HG03039 (cell line): ENCODE measurements at regions not wholly inside any gene's neighbourhood (a gene's known extent, or its start where the extent isn't known, plus 50 kb on each side); places are given as distances from the start of the nearest gene placed in this dataset.

Experiments
- ATAC-seq: cut with Tn5 transposase; IDR thresholded peaks from one replicate; pipeline ENCODE4 v1.9.1; 2021; ENCODE audit warnings: mild to moderate bottlenecking, moderate library complexity; ENCODE audit not compliant: unreplicated experiment

DNA sequence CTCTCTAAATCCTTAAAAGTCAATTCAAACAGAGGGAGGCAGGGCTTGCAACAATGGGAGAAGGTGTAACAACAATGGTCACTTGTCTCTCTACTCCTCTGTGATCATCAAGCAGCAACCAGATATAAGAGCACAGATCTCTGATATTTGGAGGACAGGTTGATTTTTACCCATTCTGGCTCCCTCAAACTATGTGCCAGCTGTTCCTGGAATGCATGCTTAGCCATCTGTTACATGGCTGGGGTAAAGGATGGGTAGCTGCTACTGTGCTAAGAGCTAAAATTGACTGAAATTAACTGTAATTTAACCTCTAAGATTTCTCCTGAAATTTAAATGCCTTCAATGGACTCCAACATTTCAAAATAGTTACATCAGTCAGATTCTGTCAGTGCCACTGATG lies 1459.9 kb downstream of the PCDH7 start:
- no peak for ATAC-seq

DNA sequence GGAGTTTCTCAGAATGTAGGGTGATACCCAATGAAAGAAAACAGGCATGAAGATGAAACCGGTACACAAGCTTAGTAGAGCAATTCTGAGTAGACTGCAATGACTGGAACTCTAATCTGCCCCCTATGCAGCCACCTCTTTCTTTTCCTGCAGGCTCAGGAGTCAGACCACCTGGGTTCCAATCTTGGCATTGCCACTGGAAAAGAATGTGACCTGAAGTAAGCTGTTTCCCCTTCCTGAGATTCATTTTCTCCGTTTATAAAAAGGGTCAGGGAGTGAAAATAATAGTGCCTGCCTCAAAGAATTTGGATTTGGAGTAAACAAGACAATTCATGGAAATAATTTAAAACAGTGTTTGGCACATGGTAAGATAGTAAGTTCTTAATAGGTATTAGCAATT lies 1464.0 kb downstream of the PCDH7 start:
- no peak for ATAC-seq

DNA sequence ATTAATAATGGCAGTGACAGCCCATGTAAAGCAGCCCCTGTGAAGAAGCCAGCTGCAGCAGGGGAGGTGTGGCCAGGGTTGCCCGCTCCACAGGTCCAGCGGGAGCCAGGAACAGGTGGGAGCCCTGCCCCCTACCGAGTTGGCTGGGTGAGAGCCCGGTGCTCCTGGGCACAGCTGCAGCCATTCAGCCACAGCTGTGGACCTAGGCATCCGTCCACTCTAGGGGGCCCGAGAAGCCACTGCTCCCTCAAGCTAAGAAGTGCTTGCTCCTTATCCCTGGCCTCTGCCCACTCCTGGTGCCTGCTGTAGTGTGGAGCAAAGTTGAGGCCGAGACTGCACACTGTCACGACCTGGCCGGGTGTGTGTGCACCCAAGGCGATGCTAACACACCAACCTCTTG lies 1469.0 kb downstream of the PCDH7 start:
- ATAC-seq = no peak

DNA sequence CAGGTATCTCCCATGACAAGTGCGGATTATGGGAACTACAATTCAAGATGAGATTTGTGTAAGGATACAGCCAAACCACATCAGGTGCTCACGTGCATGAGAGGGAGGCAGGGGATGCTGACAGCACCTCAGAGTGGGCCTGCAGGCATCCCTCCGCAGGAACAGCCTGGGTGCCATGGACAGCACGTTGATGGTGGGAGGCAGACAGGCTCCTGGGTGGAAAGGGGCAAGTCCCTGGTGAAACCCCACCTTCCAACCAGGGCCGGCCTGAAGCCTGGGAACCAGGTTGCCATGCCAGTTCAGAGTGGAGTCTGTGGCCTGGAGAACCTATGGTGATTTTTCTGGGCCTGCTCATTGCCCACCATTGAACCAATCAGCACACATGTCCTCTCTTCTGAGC lies 1469.6 kb downstream of the PCDH7 start:
- no peak for ATAC-seq

DNA sequence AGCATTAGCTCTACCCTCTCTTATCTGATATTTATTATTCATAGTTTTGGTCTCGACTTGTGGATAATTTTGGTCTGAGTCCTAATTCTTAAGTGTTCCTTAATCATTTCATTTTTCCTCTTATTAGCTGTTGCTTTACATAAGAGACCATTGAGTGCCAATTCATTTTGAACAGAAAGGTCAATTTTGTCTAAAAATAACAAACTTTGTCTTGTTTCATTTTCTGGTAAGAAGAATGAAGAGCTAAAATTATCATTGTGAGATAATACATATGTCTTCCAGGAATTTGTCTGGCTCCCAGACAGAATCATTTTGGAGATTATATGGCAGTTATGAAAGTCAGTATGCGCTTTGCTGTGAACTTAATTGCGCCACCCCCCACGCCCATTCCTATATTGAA lies 1471.8 kb downstream of the PCDH7 start:
- no peak for ATAC-seq

DNA sequence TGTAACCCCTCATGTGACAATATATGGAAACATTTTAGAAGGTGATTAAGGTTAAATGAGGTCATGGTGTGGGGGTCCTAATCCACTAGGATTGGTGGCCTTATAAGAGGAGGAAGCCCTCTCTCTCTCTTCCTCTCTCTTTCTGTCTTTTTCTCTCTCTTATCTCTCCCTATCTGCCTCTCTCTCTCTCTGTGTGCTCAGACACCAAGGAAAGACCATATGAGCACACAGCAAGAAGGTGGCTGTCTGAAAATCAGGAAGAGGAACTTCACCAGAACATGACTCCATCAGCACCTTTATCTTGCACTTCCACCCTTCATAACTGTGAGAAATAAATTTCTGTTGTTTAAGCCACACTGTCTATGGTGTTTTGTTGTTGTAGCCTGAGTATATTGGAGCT lies 1472.2 kb downstream of the PCDH7 start:
- no peak for ATAC-seq

DNA sequence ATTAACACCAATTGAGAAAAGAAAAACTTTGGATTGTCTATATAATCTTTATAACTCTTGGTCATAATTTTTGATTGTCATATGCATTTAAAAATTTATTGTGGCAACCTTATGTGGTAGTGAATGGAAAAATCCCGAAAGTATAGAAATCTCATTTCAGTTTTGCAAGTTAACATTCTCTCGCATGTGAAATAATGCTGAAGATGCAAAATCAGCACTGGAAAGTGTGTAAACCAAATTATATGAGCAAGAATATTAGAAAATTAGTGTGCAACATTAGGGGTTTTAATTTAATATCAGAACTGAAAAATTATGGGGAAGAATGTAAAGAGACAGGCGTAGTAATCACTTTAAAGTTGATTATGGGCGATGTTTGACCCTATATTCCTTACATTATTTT lies 1472.8 kb downstream of the PCDH7 start:
- no peak for ATAC-seq

DNA sequence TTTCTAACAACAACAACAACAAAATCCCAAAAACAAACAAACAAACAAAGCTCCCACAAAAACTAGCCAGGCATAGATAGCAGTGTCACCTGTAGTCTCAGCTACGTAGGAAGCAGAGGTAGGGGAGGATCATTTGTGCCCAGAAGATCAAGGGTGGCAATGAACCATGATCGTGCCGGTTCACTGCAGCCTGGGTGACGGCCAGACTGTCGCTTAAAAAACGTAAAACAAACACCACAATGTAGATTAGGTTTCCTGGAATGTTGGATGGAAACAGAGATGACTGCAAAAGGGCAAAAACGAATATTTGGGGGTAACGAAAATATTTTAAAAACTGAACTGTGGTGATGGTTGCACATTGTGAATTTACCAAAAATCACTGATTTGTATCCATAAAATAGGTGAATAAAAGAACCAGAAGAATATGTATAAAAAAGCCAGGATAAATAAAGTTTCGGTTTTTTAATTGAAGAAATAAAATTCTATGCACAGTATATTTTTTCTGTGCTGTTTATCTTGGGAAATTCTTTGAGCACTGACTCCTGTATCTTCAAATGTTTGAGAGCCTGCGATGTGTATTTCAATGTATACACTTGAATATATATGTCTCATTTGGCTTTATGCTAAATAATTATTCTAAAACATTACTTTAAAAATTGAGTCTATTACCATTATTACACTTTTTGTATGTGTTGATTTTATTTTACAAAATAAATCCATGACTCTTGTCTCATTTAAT lies 1477.0 kb downstream of the PCDH7 start:
- no peak for ATAC-seq

DNA sequence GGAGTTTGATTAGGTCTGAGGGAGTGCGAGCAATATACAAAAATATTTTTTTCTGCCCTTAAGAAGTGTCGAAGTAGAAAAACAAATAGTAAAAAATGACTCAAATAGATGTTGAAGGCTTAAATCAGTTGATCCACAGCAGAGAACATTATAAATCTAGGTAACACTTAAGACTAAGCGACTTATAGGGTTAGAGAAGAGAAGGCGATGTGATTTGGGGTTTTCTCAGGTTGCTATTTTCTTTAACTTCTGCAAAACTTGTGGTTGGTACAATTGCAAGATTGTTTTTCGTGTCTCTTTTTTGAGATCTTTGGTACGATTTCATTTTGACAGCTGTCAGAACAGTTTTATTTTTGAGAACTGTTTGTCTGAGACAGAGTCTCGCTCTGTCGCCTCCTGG lies 1479.5 kb downstream of the PCDH7 start:
- no peak for ATAC-seq

DNA sequence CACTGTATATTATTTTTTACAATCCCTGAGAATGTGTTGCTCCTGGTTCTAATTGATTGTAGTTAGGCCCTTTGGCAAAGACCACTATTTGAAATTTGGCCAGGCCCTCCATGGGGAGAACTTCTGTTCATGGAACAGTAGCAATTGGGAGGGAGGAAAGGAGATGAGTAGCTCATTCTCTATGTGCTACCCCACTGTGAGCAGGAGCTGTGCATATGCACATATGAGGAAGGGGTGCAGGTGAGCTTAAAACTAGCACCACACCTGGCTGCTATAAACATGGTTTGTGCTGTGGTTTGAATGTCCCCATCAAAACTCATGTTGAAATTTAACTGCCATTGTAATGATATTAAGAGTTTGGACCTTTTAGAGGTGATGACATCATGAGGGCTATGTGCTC lies 1483.2 kb downstream of the PCDH7 start:
- ATAC-seq = no peak

DNA sequence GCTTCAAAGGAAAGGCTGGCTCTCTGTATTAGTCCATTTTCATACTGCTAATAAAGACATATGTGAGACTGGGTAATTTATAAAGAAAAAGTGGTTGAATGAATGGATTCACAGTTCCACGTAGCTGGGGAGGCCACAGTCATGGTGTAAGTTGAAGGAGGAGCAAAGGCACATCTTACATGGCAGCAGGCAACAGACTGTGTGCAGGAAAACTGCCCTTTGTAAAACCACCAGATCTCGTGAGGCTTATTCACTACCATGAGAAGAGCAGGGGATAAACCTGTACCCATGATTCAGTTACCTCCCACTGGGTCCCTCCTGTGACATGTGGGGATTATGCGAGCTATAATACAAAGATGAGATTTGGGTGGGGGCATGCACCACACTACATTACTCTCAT lies 1486.6 kb downstream of the PCDH7 start:
- ATAC-seq = no peak

DNA sequence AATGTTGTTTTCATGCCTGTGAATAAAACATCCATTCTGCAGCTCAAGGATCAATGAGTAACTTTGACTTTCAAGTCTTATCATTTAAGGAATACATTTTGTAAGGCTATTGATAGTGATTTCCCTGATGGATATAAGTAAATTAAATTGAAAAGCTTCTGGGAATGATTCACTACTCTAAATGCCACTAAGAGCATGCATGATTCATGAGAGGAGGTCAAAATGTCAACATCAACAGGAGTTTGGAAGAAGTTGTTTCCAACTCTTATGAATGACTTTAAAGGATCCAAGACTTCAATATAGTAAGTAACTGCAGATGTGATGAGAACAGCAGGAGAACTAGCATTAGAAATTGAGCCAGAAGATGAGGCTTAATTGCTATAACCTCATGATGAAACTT lies 1487.3 kb downstream of the PCDH7 start:
- ATAC-seq = no peak

DNA sequence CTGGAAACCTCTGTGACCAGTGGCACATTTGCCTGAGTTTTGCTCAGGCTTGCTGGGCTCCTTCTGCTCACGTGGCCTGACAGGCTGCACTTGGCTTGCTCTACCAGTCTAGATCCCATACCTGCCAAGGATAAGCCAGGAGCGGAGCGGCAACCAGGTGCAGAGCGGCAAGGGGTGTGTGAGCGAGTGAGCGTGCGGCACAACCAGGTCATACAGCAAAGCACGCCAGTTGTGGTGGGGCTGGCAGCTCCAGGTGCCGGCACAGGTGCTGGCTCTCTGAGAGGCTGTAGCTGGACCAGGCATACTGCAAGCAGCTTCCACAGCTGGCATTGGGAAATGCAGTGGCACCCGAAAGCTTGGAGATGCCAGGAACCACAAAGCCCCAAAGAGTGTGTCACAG lies 1495.1 kb downstream of the PCDH7 start:
- no peak for ATAC-seq

DNA sequence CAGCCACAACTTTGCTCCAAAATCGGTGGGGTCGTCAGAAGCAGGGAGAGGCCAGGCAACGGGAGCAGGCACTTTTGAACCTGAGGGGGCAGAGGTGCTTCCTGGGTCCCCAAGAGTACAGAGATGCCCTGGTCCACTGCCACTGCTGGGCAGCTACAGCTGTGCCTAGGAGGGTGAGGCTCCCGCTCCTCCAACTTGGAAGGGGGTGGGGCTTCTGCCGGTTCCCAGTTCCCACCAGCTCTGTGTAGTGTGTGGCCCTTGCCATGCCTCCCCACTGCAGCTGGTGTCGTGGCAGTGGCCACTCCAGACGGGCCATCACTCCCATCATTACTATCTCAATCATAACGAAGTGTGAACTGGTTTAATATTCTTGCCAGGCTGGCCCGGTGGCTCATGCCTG lies 1496.3 kb downstream of the PCDH7 start:
- ATAC-seq = no peak

DNA sequence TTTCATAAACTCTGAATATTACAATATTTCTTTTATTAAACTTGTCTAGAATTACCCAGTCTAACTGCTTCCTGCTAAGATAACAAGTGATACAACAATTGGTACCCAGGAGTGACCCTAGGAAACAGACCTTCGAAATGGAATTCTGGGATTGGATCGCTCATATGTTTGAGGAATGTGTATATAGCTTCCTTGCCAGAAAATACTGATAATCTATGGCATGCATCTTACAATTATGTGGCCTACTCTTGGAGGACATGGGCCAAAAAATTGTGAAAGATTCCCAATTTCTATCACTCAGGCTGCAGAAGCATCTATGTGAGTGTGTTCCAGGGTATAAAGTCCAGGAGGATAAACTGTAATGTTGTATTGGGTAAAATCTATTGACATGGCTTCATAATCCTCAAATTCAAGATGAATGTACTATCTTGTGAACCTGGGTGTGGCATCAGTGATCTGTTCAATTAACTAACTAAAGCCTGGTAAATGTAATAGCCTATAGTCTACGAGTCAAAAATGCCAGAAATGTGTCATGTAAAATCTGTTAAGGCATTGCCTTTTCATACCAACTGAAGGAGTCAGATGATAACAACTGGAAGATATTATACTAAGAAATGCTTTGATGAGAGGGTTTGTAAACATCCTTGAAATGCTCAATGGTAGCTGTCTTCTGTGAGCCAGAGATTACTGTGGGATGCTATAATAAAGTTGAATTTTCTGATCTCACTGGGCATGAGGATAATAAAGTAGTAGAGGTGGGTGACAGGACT lies 1499.3 kb downstream of the PCDH7 start:
- no peak for ATAC-seq

DNA sequence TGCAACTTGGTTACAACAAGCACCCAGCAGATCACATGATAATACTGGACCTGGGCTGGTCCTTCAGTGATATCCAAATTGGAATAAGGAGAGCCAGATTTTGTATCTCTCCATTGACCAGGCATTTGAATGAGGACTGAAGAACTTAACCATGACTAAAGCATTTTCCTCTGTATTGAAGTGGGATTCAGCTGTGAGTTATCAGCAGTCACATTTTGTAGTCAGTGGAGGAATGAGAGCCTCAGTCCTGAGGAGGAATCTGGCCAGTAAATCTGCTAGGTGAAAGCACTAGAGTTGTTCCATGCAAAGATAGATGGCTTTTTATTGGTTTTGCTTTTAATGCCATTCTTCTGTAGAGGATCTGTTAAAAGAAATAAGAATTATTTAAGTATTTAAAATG lies 1506.0 kb downstream of the PCDH7 start:
- ATAC-seq = no peak

DNA sequence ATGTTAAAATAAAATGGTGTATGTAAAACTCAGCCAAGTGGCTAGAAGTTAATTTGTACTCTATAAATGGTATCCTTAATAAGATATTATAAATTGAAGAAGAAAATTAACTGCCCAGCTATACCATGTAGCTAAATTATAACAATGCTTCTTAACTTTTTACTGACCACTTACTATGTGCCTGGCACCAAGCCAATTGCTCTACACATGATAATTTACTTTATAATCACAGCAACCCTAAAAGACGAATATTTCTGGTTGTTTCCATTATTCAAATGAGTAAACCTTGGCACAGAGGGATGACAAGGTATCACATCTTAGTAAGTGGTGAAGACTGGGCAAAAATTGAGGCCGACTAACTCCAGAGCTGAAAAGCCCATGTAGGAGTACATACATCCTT lies 1506.6 kb downstream of the PCDH7 start:
- ATAC-seq = no peak

DNA sequence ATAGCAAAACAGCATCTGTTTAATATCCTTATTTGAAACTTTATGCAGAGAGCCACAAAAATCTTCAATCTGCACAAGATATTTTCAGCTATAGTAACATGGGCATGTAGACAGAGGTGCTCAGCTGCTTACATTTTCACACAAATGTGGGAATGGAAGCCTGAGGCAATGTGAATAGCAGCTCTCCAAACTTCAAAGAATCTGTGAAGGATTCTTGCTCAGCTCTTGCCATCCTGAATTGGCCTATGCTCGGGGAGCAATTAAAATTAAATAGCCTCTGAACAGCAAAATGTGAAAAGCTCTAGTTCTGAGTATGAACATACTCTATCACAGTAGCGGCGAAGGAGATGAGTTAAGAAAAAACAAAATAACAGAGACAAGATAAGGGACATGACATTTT lies 1523.8 kb downstream of the PCDH7 start:
- ATAC-seq = no peak

DNA sequence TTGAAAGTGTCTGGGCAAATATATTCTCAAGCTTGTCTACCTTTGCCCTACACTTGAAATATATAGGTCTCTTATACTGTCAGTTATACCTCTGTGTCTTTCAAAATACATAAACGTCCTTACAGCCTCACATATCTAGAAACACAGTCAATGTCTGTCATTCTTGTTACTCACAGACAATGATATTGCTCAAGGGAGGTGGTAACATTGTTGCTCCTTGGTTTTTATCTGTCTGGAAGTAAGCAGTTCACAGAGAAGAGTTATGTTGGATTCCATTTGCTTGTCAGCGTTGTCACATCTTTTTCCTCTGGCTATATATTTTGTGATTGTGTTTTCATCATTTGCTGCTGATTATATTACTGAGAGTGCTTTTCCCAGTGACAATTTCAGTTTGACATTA lies 1528.9 kb downstream of the PCDH7 start:
- ATAC-seq = no peak

DNA sequence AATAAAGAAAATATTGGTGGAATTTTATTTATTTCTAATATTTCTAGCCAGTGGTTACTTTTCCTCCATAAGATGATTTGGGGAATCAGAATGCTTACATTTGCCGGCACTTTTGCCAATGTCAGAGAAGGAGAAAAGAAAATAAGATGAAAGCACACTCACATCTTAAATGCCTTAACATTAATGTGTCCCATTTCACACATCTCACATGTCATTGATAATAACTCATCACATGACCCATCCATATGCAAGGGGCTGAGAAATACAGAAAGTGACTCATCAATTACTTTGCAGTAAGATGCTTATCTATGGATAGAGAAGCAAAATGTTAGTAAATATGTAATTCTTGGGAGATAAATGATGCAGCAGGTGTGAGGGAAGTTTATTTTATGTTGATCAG lies 1531.0 kb downstream of the PCDH7 start:
- ATAC-seq = no peak

DNA sequence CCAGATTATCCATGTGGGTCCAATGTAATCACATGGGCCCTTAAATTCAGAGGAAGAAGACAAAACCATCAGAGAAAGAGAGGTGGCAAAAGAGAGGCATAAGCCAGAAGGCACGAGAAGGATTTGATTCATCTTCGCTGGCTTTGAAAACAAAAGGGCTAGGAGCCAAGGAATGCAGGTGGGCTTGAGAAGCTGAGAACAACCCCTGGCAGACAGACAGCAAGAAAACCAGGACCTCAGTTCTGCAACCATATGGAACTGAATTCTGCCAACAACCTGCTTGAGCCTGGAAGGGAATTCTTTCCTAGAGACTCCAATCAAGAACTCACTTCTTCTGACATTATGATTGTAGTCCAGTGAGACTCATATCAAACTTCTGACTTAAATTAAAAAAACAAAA lies 1531.8 kb downstream of the PCDH7 start:
- no peak for ATAC-seq

DNA sequence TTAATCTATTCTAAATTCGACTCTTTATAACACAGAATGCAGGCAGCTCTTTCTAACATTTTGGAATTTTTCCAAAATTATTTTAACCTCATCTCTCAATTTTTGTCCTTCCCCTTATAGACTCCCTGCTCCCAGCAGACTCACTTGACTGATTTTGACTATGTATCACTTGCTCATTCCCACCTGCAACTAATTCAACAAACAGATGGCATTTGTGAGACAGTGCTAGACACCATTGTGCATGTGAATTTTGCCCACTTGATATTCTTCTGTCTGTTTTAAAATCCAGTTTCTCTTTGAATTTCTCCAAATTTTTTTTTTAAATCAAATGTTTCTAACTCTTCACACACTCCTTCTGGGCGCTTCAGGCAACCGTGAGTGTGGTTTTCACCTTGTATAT lies 1534.0 kb downstream of the PCDH7 start:
- ATAC-seq = no peak

DNA sequence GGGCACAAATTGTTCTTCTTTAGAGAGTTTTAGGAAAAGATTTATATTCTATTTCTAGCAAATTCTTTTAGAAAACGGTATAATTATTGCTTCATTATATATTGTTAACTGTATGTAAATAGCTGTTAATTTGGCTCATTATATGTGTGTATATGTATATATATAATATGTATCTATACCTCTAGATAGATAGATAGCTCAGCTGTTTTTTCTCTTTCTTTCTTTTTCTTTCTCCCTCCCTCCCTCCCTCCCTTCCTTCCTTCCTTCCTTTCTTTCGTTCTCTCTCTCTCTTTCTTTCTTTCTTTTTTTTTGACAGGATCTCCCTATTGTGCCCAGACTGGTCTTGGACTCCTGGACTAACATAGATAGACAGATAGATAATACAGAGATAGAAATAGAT lies 1538.8 kb downstream of the PCDH7 start:
- ATAC-seq = no peak
